NB4 (cell line): ENCODE measurements at regions not wholly inside any gene's neighbourhood (a gene's known extent, or its start where the extent isn't known, plus 50 kb on each side); places are given as distances from the start of the nearest gene placed in this dataset.

Source experiments
- DNase-seq: peaks from one replicate; pipeline ENCODE4 v3.0.0; 2010; ENCODE audit warnings: low read depth
- H3K4me3 ChIP-seq: one replicate; pipeline ENCODE4 v1.5.1; 2011; ENCODE audit warnings: mild to moderate bottlenecking, low read depth, low read length, moderate library complexity
- MYC ChIP-seq: IDR thresholded peaks from 2 replicates; pipeline ENCODE4 v1.6.1; 2011; ENCODE audit warnings: low read depth, low read length
- POLR2A ChIP-seq: IDR thresholded peaks from 2 replicates; pipeline ENCODE4 v1.6.1; 2011; ENCODE audit warnings: mild to moderate bottlenecking; ENCODE audit not compliant: insufficient read length; ENCODE audit errors: extremely low read depth
- TF ChIP-seq, protein P1 (sequence below): IDR thresholded peaks from 2 replicates; pipeline ENCODE4 v1.6.1; 2011; ENCODE audit warnings: low read depth, low read length
- TF ChIP-seq, protein P2 (sequence below): IDR thresholded peaks from one replicate; pipeline ENCODE4 v1.5.1; 2012; ENCODE audit warnings: low read depth, low read length

DNA sequence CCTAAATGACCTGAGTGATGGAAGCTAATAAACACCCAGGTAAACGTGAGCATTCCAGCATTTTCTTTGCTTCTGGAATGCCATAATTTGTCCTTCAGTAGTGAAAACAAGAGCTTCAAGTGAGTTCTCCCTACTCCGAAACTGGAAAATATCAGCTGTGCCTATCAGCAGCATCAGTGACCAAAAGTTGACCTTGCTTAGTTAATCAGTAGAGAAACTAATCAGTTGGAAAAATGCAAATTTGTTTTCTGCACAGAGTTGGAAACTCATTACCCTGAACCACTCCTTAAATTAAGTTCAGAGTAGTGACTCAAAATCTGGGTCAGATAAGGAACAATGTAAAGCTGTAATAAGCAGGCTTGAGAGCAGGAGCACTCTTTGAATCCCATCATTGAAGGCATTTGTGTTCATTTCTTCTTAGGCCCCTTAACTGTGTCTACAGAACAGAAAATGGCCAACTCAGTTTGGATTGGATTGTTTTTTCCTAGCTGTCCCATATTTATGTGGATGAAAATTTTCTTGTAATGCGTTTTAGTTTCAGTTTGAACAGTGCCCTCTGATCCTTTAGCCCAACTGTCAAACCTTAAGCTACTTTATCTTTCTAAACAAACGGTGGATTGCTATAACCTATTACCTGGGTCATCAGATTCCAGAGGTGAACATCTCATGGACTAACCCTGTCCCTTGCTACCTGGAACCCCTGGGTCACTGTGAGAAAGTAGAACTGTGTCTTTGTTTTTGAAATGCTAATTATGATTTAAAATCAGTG is 290.4 kb downstream of the TOX3 start:
- TF ChIP-seq POLR2A, result no peak
- no peak for TF ChIP-seq MYC
- TF ChIP-seq, protein P1, sequence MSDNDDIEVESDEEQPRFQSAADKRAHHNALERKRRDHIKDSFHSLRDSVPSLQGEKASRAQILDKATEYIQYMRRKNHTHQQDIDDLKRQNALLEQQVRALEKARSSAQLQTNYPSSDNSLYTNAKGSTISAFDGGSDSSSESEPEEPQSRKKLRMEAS, result no peak
- TF ChIP-seq, protein P2, sequence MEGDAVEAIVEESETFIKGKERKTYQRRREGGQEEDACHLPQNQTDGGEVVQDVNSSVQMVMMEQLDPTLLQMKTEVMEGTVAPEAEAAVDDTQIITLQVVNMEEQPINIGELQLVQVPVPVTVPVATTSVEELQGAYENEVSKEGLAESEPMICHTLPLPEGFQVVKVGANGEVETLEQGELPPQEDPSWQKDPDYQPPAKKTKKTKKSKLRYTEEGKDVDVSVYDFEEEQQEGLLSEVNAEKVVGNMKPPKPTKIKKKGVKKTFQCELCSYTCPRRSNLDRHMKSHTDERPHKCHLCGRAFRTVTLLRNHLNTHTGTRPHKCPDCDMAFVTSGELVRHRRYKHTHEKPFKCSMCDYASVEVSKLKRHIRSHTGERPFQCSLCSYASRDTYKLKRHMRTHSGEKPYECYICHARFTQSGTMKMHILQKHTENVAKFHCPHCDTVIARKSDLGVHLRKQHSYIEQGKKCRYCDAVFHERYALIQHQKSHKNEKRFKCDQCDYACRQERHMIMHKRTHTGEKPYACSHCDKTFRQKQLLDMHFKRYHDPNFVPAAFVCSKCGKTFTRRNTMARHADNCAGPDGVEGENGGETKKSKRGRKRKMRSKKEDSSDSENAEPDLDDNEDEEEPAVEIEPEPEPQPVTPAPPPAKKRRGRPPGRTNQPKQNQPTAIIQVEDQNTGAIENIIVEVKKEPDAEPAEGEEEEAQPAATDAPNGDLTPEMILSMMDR, result no peak
- DNase-seq, result no peak
- H3K4me3 ChIP-seq, result no peak overlapping the region

DNA sequence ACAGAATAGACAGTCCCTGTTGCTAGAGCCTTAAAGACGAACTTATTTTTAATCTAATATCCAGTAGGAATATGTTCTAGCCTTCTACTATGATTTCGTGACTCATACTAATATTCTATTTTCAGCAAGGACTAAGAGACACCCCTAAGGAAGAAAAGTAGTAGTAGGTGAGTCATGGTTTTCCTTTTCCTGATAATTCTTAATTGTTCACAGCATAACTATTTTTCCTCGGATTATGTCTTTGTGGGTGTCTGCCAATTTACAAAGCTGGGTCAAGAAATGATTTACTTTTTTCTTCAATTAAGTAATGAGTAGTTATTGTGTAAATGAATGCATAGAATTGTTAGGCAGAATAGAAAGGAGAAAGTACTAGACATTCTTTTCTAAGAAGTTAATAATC is 292.2 kb downstream of the TOX3 start:
- no peak for DNase-seq
- TF ChIP-seq, protein P1, result no peak
- TF ChIP-seq MYC (no peak), POLR2A (no peak)
- TF ChIP-seq, protein P2, result no peak
- H3K4me3 ChIP-seq, result no peak overlapping the region

DNA sequence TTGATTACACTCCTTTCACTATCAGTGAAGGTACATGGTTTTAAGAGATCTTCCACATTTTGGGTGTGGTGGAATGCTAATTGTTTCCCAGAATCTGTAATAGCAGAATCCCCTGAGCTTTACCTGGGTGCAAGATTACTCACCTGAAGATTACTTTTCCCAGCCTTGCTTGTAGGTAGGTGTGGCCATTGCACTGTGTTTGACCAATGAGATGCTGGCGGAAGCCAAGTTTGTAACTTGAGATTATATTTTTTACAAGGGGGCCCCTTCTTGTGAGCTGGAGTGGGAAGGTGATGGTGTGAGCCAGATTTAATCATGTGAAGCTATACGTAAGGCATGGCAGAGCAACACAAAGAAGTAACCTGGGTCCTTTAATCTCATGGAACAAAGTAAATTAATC is 294.3 kb downstream of the TOX3 start:
- no peak overlapping the region for H3K4me3 ChIP-seq
- no peak for DNase-seq
- TF ChIP-seq MYC, result no peak
- TF ChIP-seq, protein P2, result no peak
- TF ChIP-seq POLR2A, result no peak
- TF ChIP-seq, protein P1, result no peak

DNA sequence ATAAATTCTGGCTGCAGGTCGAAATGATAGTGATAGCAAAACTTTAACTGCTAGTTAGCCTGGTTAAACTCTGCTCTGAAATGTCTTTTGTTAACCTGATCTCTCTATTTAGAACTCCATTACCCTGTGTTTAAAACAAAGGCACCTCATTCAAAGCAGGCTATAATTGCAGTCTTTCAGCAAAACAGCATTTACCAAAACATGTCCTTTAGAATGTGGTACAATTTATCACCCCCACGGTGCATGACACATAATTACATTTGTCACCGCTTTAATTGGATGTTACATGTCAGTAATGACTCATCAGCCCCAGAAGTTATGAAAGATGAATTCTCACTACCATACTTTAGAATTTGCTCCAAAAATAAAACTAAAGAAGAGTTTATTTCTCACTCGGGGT is 295.4 kb downstream of the TOX3 start:
- TF ChIP-seq, protein P1, result no peak
- TF ChIP-seq MYC, result no peak
- TF ChIP-seq, protein P2, result no peak
- no peak for TF ChIP-seq POLR2A
- no peak overlapping the region for H3K4me3 ChIP-seq
- DNase-seq, result peak; percentile 12

DNA sequence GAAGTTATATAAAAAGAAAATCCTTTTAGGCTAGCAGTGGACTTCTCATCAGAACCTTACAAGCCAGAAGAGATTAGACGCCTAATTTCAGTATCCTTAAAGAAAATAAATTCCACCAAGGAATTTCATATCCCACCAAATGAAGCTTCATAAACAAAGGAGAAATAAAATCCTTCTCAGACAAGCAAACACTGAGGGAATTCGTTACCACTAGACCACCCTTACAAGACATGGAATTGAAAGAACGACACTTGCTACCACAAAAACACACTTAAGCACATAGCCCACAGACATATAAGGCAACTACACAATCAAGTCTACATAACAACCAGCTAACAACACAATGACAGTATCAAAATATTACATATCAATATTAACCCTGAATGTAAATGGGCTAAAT is 299.2 kb downstream of the TOX3 start:
- H3K4me3 ChIP-seq, result no peak overlapping the region
- TF ChIP-seq, protein P1, result no peak
- TF ChIP-seq, protein P2, result no peak
- TF ChIP-seq POLR2A (no peak), MYC (no peak)
- DNase-seq, result no peak
